Sigmoid colon (tissue), 4 donors: ENCODE measurements at regions not wholly inside any gene's neighbourhood (a gene's known extent, or its start where the extent isn't known, plus 50 kb on each side); places are given as distances from the start of the nearest gene placed in this dataset.

Experiments
- POLR2A ChIP-seq, 2 donors: fragments of 450-650 bp; IDR thresholded peaks; one replicate each; pipeline ENCODE4 v1.6.1; 2016; ENCODE audit warnings: antibody characterized with exemption in 2 of 2, mild to moderate bottlenecking in 2 of 2, moderate library complexity in 2 of 2
- POLR2AphosphoS5 ChIP-seq, 4 donors: sonication (generic); formaldehyde crosslinking; IDR thresholded peaks; one replicate each; pipeline ENCODE4 v1.6.1; 2017; ENCODE audit warnings: antibody characterized with exemption in 4 of 4
- TF ChIP-seq, protein P1 (sequence below), 4 experiments: fragments of 450-650 bp in 3 of 4; fragments of 200-600 bp in 1 of 4; IDR thresholded peaks; one replicate each; pipeline ENCODE4 v1.5.1; 2016 to 2019; ENCODE audit warnings: antibody characterized with exemption in 4 of 4, mild to moderate bottlenecking in 3 of 4, moderate library complexity in 2 of 4

DNA sequence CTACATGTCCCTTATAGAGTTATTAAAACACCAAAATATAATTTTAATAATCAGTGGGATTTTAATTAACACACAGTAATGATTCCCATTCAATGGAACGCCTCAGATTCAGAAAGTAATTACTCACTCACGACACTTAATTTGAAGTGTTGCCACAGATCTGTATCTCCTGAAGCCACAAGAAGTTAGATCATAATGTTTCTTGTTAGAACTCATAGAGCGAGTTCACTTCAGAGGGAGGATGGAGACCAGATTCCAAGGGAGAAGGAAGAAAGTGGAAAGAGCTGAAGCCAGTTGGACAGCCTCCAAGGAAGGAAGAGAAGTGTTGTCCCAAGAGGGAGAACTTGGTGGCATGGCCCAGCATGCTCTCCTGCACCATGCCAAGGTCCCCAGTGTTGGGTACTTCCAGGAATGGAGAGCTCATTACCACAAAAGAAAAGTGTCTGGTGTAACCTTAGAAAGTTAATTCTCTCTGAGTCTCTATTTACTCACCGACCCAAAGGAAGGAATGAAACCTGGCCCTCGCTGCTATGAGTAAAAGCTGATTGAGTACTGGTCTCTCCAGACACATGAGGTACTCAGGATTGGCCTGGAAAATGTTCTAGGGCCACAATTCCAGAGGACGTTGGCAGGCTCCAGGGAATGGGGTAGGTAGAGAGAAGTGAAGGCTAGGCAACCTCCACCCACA is 305.4 kb downstream of the BCL11B start:
- TF ChIP-seq POLR2AphosphoS5 (IDR thresholded peaks at IDR 0.05) = no peak
- TF ChIP-seq, protein P1, sequence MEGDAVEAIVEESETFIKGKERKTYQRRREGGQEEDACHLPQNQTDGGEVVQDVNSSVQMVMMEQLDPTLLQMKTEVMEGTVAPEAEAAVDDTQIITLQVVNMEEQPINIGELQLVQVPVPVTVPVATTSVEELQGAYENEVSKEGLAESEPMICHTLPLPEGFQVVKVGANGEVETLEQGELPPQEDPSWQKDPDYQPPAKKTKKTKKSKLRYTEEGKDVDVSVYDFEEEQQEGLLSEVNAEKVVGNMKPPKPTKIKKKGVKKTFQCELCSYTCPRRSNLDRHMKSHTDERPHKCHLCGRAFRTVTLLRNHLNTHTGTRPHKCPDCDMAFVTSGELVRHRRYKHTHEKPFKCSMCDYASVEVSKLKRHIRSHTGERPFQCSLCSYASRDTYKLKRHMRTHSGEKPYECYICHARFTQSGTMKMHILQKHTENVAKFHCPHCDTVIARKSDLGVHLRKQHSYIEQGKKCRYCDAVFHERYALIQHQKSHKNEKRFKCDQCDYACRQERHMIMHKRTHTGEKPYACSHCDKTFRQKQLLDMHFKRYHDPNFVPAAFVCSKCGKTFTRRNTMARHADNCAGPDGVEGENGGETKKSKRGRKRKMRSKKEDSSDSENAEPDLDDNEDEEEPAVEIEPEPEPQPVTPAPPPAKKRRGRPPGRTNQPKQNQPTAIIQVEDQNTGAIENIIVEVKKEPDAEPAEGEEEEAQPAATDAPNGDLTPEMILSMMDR (IDR thresholded peaks at IDR 0.05) = no peak
- TF ChIP-seq POLR2A (IDR thresholded peaks at IDR 0.05) = no peak
